Astrocyte (in vitro differentiated cells and primary cell): ENCODE measurements at regions not wholly inside any gene's neighbourhood (a gene's known extent, or its start where the extent isn't known, plus 50 kb on each side); places are given as distances from the start of the nearest gene placed in this dataset.
A peak's percentile ranks its signal among the peaks of the same experiment; 100 is the strongest.
"Not testable (repeated sequence)": the region's sequence is repeated elsewhere in the genome, so short reads cannot be mapped to it uniquely, and the experiment has no call there.

ENCODE experiments used
- DNase-seq: peaks from one replicate; pipeline ENCODE4 v3.0.0-alpha.2; 2010; ENCODE audit warnings: low read depth
- FAIRE-seq: peaks from 2 replicates; lab custom pipeline; 2011; peaks lifted over from hg19 to GRCh38; lab: Jason Lieb, UNC
- H2AFZ ChIP-seq: 2 replicates; pipeline ENCODE4 v1.6.0; 2012; ENCODE audit warnings: low read depth, low read length, inconsistent platforms
- H3K27ac ChIP-seq: 2 replicates; pipeline ENCODE4 v1.5.1; 2011; ENCODE audit warnings: low read depth, low read length, inconsistent platforms
- H3K27me3 ChIP-seq: 2 replicates; pipeline ENCODE4 v1.6.0; 2011; ENCODE audit warnings: low read length, inconsistent platforms; ENCODE audit not compliant: insufficient read depth
- H3K36me3 ChIP-seq: 2 replicates; pipeline ENCODE4 v1.5.1; 2011; ENCODE audit warnings: low read length, inconsistent platforms; ENCODE audit not compliant: insufficient read depth
- H3K4me1 ChIP-seq: 2 replicates; pipeline ENCODE4 v1.5.1; 2011; ENCODE audit warnings: low read length, inconsistent platforms; ENCODE audit not compliant: insufficient read depth
- H3K4me2 ChIP-seq: 2 replicates; pipeline ENCODE4 v1.6.0; 2012; ENCODE audit warnings: low read length, inconsistent platforms
- H3K4me3 ChIP-seq: 2 replicates; pipeline ENCODE4 v1.5.1; 2011; ENCODE audit warnings: low read depth, mild to moderate bottlenecking, low read length, inconsistent platforms; ENCODE audit not compliant: insufficient read depth
- H3K79me2 ChIP-seq: 2 replicates; pipeline ENCODE4 v1.6.0; 2012; ENCODE audit warnings: mild to moderate bottlenecking, low read length, inconsistent platforms; ENCODE audit not compliant: insufficient read depth
- H3K9ac ChIP-seq: 2 replicates; pipeline ENCODE4 v1.6.0; 2012; ENCODE audit warnings: mild to moderate bottlenecking, low read length, inconsistent platforms
- H3K9me3 ChIP-seq: 2 replicates; pipeline ENCODE4 v1.5.1; 2012; ENCODE audit warnings: low read depth, mild to moderate bottlenecking, low read length, inconsistent platforms; ENCODE audit not compliant: insufficient read depth
- H4K20me1 ChIP-seq: 2 replicates; pipeline ENCODE4 v1.6.0; 2012; ENCODE audit warnings: low read length, inconsistent platforms; ENCODE audit not compliant: insufficient read depth
- H3K27ac Mint-ChIP-seq: one replicate; pipeline ENCODE4 v1.8.0; 2021; ENCODE audit warnings: mild to moderate bottlenecking, mixed read lengths; ENCODE audit not compliant: unreplicated experiment
- H3K27me3 Mint-ChIP-seq: one replicate; pipeline ENCODE4 v1.8.0; 2021; ENCODE audit warnings: low read depth, mixed read lengths; ENCODE audit not compliant: unreplicated experiment
- H3K36me3 Mint-ChIP-seq: one replicate; pipeline ENCODE4 v1.8.0; 2021; ENCODE audit warnings: low read depth, mixed read lengths; ENCODE audit not compliant: unreplicated experiment
- H3K4me1 Mint-ChIP-seq: one replicate; pipeline ENCODE4 v1.8.0; 2021; ENCODE audit warnings: low read depth, mixed read lengths; ENCODE audit not compliant: unreplicated experiment
- H3K4me3 Mint-ChIP-seq: one replicate; pipeline ENCODE4 v1.8.0; 2021; ENCODE audit warnings: mild to moderate bottlenecking, moderate library complexity, mixed read lengths; ENCODE audit not compliant: unreplicated experiment
- H3K9me3 Mint-ChIP-seq: one replicate; pipeline ENCODE4 v1.8.0; 2021; ENCODE audit warnings: mild to moderate bottlenecking, mixed read lengths; ENCODE audit not compliant: unreplicated experiment
- CTCF ChIP-seq: IDR thresholded peaks from 2 replicates; pipeline ENCODE4 v1.5.1; 2011; ENCODE audit warnings: low read depth, mild to moderate bottlenecking, inconsistent platforms, low read length, moderate library complexity; ENCODE audit not compliant: insufficient read depth
- EZH2 ChIP-seq: IDR thresholded peaks from 2 replicates; pipeline ENCODE4 v1.6.1; 2012; ENCODE audit warnings: mild to moderate bottlenecking, low read length, inconsistent platforms; ENCODE audit not compliant: insufficient read depth

- Mint-ChIP-seq H3K4me1 (peaks cover 5% of the 10 kb centered on the region), H3K27me3 (peaks cover 38% of the 10 kb centered on the region), H3K4me3 (no peak overlapping the region)
Measured at GRCh38 chr20:56750430-56750829, 121.3 kb downstream of the TFAP2C start.

GRCh38 chr20:56752274-56752673, 123.2 kb downstream of the TFAP2C start:
- Histone ChIP-seq H3K9ac (no peak overlapping the region), H3K27ac (no peak overlapping the region), H3K36me3 (no peaks in the 10 kb centered on the region), H3K4me2 (no peak overlapping the region), H3K4me3 (no peak overlapping the region), H3K9me3 (peaks cover 3% of the 10 kb centered on the region), H4K20me1 (no peaks in the 10 kb centered on the region), H3K4me1 (no peaks in the 10 kb centered on the region), H2AFZ (no peak overlapping the region), H3K27me3 (peaks cover 23% of the 10 kb centered on the region), H3K79me2 (no peaks in the 10 kb centered on the region)
- H3K36me3 Mint-ChIP-seq = no peaks in the 10 kb centered on the region
- H3K27me3 Mint-ChIP-seq = peaks cover 45% of the 10 kb centered on the region
- no peak for TF ChIP-seq CTCF
- TF ChIP-seq EZH2 = no peak
- FAIRE-seq (no peak), DNase-seq (no peak)
- H3K9me3 Mint-ChIP-seq = peaks cover 9% of the 10 kb centered on the region
- H3K4me3 Mint-ChIP-seq = no peak overlapping the region
- peaks cover 5% of the 10 kb centered on the region for H3K4me1 Mint-ChIP-seq
- H3K27ac Mint-ChIP-seq = peak overlapping the region; percentile 34

More at GRCh38 chr20:56750430-56750829, 121.3 kb downstream of the TFAP2C start:
- no peaks in the 10 kb centered on the region for H4K20me1 ChIP-seq
- no peak overlapping the region for H3K4me3 ChIP-seq
- no peak overlapping the region for H3K27ac ChIP-seq
- Mint-ChIP-seq H3K36me3 (no peaks in the 10 kb centered on the region), H3K9me3 (peaks cover 5% of the 10 kb centered on the region), H3K27ac (no peak overlapping the region)
- H3K27me3 ChIP-seq = peaks cover 24% of the 10 kb centered on the region
- no peak overlapping the region for H3K4me2 ChIP-seq
- DNase-seq = no peak
- no peaks in the 10 kb centered on the region for H3K79me2 ChIP-seq
- no peak overlapping the region for H2AFZ ChIP-seq
- no peaks in the 10 kb centered on the region for H3K36me3 ChIP-seq
- no peak for FAIRE-seq
- TF ChIP-seq EZH2 (no peak), CTCF (no peak)
- H3K9ac ChIP-seq = no peak overlapping the region
- H3K4me1 ChIP-seq = no peaks in the 10 kb centered on the region
- peaks cover 3% of the 10 kb centered on the region for H3K9me3 ChIP-seq

GRCh38 chr20:56755201-56755600, 126.1 kb downstream of the TFAP2C start:
- H3K9me3 ChIP-seq = peaks cover 3% of the 10 kb centered on the region
- H3K36me3 ChIP-seq = no peaks in the 10 kb centered on the region
- H3K4me1 Mint-ChIP-seq = peaks cover 5% of the 10 kb centered on the region
- H3K27ac Mint-ChIP-seq = no peak overlapping the region
- no peak overlapping the region for H3K4me3 ChIP-seq
- no peaks in the 10 kb centered on the region for H4K20me1 ChIP-seq
- no peak overlapping the region for H3K27ac ChIP-seq
- H3K9me3 Mint-ChIP-seq = peaks cover 4% of the 10 kb centered on the region
- no peak overlapping the region for H3K4me2 ChIP-seq
- no peaks in the 10 kb centered on the region for H3K4me1 ChIP-seq
- H3K79me2 ChIP-seq = no peaks in the 10 kb centered on the region
- no peak overlapping the region for H3K9ac ChIP-seq
- peaks cover 32% of the 10 kb centered on the region for H3K27me3 Mint-ChIP-seq
- H3K36me3 Mint-ChIP-seq = no peaks in the 10 kb centered on the region
- H3K4me3 Mint-ChIP-seq = no peak overlapping the region
- H2AFZ ChIP-seq = no peak overlapping the region
- FAIRE-seq (no peak), DNase-seq (no peak)
- TF ChIP-seq EZH2 (no peak), CTCF (no peak)
- H3K27me3 ChIP-seq = peaks cover 18% of the 10 kb centered on the region

GRCh38 chr20:56756658-56757057, 127.6 kb downstream of the TFAP2C start:
- not testable (repeated sequence) for H3K9ac ChIP-seq
- DNase-seq = peak; percentile 17
- peaks cover 22% of the 10 kb centered on the region for H3K27me3 Mint-ChIP-seq

More at GRCh38 chr20:56756658-56757057, 127.6 kb downstream of the TFAP2C start:
- H3K27me3 ChIP-seq, H3K27ac ChIP-seq, H3K4me1 Mint-ChIP-seq, H3K4me3 Mint-ChIP-seq, H4K20me1 ChIP-seq, H2AFZ ChIP-seq, FAIRE-seq, H3K4me3 ChIP-seq, H3K36me3 Mint-ChIP-seq, H3K4me1 ChIP-seq, H3K79me2 ChIP-seq, H3K4me2 ChIP-seq, H3K9me3 Mint-ChIP-seq, H3K9me3 ChIP-seq, H3K27ac Mint-ChIP-seq, H3K36me3 ChIP-seq: not testable (repeated sequence)
